Coronary artery (tissue), 2 donors: ENCODE measurements at regions not wholly inside any gene's neighbourhood (a gene's known extent, or its start where the extent isn't known, plus 50 kb on each side); places are given as distances from the start of the nearest gene placed in this dataset.

Experiments
- DNase-seq: peaks from one replicate; pipeline ENCODE4 v3.0.0-alpha.2; 2017; ENCODE audit warnings: low spot score
- H3K27ac ChIP-seq, 2 donors: fragments of 200-600 bp; sonication (generic); one replicate each; pipeline ENCODE4 v1.5.1; 2016 to 2019
- H3K4me3 ChIP-seq: fragments of 200-600 bp; sonication (generic); 2 replicates; pipeline ENCODE4 v1.5.1; 2016; ENCODE audit warnings: mild to moderate bottlenecking, moderate library complexity
- TF ChIP-seq, protein P1 (sequence below): fragments of 200-600 bp; sonication (generic); IDR thresholded peaks from one replicate; pipeline ENCODE4 v1.5.1; 2019; ENCODE audit warnings: antibody characterized with exemption

DNA sequence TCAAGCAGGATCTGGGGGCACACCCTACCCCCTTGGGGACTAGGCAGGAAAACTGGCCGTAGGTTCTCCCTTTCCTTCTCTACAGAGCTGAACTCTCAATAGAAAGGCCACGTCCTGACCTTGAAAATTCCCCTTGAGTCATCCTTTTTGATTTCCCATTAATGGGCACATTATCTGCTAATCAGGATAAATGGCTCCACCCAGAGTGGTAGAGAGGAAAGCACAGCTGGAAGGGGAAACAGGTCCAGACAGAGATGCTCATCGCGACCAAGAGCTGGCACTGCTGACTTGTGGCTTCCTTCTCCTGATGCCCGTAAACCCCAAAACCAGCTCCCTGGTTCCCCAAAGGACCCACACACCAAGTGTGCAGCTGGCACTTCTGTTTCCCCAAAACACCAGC lies 206.5 kb upstream of the CDH5 start:
- Histone ChIP-seq H3K4me3 (no peak overlapping the region), H3K27ac (no peak overlapping the region)
- TF ChIP-seq, protein P1, sequence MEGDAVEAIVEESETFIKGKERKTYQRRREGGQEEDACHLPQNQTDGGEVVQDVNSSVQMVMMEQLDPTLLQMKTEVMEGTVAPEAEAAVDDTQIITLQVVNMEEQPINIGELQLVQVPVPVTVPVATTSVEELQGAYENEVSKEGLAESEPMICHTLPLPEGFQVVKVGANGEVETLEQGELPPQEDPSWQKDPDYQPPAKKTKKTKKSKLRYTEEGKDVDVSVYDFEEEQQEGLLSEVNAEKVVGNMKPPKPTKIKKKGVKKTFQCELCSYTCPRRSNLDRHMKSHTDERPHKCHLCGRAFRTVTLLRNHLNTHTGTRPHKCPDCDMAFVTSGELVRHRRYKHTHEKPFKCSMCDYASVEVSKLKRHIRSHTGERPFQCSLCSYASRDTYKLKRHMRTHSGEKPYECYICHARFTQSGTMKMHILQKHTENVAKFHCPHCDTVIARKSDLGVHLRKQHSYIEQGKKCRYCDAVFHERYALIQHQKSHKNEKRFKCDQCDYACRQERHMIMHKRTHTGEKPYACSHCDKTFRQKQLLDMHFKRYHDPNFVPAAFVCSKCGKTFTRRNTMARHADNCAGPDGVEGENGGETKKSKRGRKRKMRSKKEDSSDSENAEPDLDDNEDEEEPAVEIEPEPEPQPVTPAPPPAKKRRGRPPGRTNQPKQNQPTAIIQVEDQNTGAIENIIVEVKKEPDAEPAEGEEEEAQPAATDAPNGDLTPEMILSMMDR: no peak
- DNase-seq: no peak

DNA sequence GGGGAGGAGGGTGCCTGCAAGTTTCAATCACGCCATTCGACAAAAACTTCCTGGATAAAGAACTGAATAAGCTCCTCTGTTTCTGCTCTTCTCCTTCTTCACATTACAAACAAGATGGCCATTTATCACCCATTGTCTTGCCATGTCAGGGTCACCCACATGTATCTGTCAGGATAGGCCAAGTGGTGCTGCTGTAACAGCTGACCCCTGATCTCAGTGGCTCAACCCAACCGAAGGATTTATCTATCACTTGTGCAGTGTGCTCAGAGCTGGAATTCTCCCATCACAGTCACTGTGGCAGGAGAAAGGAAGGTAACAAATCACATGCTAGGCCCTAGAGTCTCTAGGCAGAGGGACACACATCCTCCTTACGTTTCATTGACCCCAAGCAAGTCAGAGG lies 210.0 kb upstream of the CDH5 start:
- DNase-seq: no peak
- TF ChIP-seq, protein P1: no peak
- H3K27ac ChIP-seq: no peak overlapping the region
- no peak overlapping the region for H3K4me3 ChIP-seq

DNA sequence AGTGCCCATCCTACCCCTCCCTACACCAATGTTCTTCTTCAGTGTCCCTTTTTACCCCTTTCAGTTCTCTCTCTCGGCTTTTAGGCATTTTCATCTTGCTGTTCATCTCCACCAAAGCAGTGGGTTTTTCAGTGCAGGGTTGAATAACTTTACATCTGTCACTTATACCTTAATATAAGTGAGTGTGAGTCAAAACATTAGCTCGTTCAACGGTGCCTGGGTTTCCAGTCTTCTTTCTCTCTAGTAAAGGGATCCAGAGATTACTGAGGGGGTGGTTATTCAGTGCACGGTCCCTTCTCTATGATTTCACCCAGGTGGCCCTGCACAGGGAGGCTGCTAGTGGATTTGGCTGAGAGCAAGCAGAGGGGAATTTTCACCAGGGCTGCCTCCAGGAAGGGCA lies 210.6 kb upstream of the CDH5 start:
- TF ChIP-seq, protein P1: no peak
- H3K27ac ChIP-seq: no peak overlapping the region
- H3K4me3 ChIP-seq: no peak overlapping the region
- DNase-seq: no peak

DNA sequence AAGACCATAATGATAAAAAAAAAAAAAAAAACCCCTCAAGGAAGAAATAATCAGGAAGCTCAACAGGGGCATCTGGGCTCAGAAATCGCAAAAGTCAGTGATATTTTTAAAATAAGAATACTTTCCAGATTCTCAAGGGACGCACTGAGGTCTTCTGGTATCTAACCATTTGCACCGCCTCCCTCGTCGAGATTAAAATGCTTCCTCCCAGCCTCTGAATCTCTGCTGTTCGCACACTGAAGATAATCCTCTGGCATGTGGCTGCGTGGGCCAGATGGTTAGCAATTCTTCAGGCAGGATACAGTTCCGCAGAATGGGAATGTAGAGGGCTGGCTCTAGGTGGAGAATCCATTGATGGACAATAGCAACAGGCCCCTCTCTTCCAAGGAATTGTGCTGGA lies 211.7 kb upstream of the CDH5 start:
- TF ChIP-seq, protein P1: no peak
- no peak for DNase-seq
- no peak overlapping the region for H3K27ac ChIP-seq
- no peak overlapping the region for H3K4me3 ChIP-seq

DNA sequence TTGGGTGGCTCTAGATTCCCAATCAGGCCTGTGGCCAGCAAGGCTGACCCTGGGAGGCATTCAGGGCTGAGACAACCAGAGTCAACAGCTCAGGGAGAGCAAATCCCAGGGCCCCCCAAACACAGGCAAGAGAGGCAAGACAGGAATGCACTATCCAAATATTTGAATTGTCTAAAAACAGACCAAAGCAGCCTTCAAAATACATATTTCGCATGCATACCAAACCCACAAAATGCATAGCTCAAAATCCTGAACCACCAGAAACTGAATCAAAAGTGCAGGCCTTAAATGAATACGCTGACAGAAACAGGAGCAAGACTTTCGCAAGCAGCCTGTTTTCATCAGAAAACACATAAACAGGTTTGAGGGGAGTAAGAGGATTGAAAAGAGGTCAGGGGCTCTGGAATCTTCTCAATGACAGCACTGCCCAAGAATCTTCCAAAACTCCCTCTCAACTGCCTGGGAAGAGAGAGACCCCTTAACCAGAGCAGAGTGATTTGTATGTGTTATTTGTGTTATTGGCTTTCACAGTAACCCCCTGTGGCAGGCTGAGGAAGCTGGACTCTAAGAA lies 213.6 kb upstream of the CDH5 start:
- Histone ChIP-seq H3K27ac (peak overlapping the region; percentile 39 to 63), H3K4me3 (no peak overlapping the region)
- no peak for DNase-seq
- TF ChIP-seq, protein P1: no peak

DNA sequence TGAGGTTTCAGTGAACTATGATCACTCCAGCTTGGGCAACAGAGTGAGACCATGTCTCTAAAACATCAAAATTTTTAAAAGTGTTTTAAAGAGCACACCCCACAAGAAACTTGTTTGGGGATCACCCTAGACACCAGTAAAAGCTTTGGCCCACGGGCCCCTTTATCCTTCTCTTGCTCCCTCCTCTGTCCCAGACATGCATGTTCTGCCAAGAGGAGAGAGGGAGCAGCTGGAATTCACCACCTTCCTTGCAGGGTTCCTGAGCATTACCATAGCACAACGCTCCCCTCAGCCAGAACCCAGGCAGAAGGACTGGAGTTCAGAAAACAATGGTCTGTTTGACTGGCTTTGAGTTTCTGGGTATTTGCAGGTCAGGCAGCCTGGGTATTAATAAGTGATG lies 214.3 kb upstream of the CDH5 start:
- DNase-seq: no peak
- no peak overlapping the region for H3K4me3 ChIP-seq
- TF ChIP-seq, protein P1: no peak
- H3K27ac ChIP-seq: peak overlapping the region in 1 of 2 donors; percentile 63

DNA sequence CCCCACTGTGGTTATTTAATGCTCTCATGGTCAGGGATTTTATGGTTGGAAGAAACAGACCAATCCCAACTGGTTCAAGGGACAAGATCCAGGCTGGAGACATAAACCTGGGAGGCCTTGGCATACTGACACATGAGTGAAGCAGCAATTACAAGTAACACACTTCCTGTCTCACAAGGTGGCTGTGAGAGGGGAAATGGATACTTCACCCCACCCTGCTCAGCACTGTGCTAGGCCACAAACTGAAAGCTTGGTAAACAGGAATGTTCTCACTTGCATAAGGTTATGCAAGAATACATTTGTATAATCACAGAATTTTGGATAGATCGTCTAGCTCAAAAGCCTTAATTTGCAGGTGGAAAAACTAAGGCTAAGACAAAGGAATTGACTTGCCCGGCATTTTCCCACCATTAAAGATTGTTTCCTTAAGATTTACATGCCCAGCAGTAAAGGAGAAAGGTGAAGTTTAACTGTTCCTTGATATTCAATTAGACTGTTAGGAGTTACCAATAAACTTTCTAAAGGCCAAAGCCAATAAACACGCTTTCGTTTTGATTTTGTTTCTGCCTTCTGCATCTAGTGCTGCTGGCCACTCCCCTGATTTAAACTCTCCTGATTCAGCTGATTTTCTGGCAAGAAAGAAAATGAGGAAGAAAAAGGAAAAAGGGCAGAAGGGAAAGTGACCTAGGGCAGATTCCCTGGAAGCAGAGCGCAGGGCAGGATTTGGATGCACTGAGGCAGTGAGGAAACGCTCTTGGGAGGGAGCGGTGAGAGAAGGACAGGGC lies 215.6 kb upstream of the CDH5 start:
- H3K27ac ChIP-seq: peak overlapping the region in 1 of 2 donors; percentile 43
- TF ChIP-seq, protein P1: no peak
- H3K4me3 ChIP-seq: no peak overlapping the region
- DNase-seq: no peak
